Gastrocnemius medialis (tissue), 4 donors: ENCODE measurements at regions not wholly inside any gene's neighbourhood (a gene's known extent, or its start where the extent isn't known, plus 50 kb on each side); places are given as distances from the start of the nearest gene placed in this dataset.

Source experiments
- ATAC-seq, 2 donors: fragments of 150-250 bp; one replicate each; pipeline ENCODE4 v1.9.1; 2016
- DNase-seq, 2 donors: peaks; one replicate each; pipeline ENCODE4 v3.0.0-alpha.2; 2019
- H3K27ac ChIP-seq, 4 donors: fragments of 200-600 bp; sonication (generic); 1 replicate in 1 of 4; 2 replicates in 3 of 4; pipeline ENCODE4 v1.5.1; 2016 to 2018; ENCODE audit warnings: mild to moderate bottlenecking in 2 of 4, moderate library complexity in 1 of 4
- H3K27me3 ChIP-seq, 3 donors: fragments of 200-600 bp; sonication (generic) in 2 of 3; 1 replicate in 1 of 3; 2 replicates in 2 of 3; pipeline versions ENCODE4 v1.5.1 to v1.6.0; 2016 to 2019; ENCODE audit warnings: mild to moderate bottlenecking in 1 of 3, moderate library complexity in 1 of 3
- H3K36me3 ChIP-seq, 2 donors: fragments of 200-600 bp; sonication (generic) in 1 of 2; one replicate each; pipeline ENCODE4 v1.5.1; 2017 to 2018
- H3K4me1 ChIP-seq, 2 donors: fragments of 200-600 bp; sonication (generic) in 1 of 2; one replicate each; pipeline ENCODE4 v1.5.1; 2016 to 2017; ENCODE audit warnings: mild to moderate bottlenecking in 2 of 2
- H3K4me3 ChIP-seq, 4 donors: fragments of 200-600 bp; sonication (generic) in 3 of 4; 1 replicate in 1 of 4; 2 replicates in 3 of 4; pipeline ENCODE4 v1.5.1; 2016 to 2019; ENCODE audit warnings: mild to moderate bottlenecking in 2 of 4
- H3K9me3 ChIP-seq, 3 donors: fragments of 200-600 bp; sonication (generic) in 2 of 3; 1 replicate in 1 of 3; 2 replicates in 2 of 3; pipeline ENCODE4 v1.5.1; 2016 to 2019
- POLR2A ChIP-seq, 2 donors: fragments of 450-650 bp; IDR thresholded peaks; one replicate each; pipeline ENCODE4 v1.6.1; 2017; ENCODE audit warnings: antibody characterized with exemption in 2 of 2, mild to moderate bottlenecking in 2 of 2, moderate library complexity in 2 of 2
- in situ Hi-C, 4 donors: fragments of 200-750 bp; cut with MboI; loops; one replicate each; pipeline versions ENCODE4 v1.15.0 to v1.8.0; 2017; ENCODE audit warnings: low sequenced_read_pairs in 4 of 4
- intact Hi-C: fragments of 100-400 bp; cut with DNase I; formaldehyde crosslinking; loops from one replicate; pipeline ENCODE4 v1.15.1; 2023; ENCODE audit warnings: low total_unique reads
- TF ChIP-seq, protein P1 (sequence below), 5 experiments: fragments of 450-650 bp in 3 of 5; fragments of 200-600 bp in 2 of 5; sonication (generic) in 2 of 5; IDR thresholded peaks in 4 of 5; conservative IDR thresholded peaks in 1 of 5; 1 replicate in 4 of 5; 2 replicates in 1 of 5; pipeline ENCODE4 v1.5.1; 2016 to 2019; ENCODE audit warnings: antibody characterized with exemption in 5 of 5, mild to moderate bottlenecking in 3 of 5, moderate library complexity in 3 of 5

DNA sequence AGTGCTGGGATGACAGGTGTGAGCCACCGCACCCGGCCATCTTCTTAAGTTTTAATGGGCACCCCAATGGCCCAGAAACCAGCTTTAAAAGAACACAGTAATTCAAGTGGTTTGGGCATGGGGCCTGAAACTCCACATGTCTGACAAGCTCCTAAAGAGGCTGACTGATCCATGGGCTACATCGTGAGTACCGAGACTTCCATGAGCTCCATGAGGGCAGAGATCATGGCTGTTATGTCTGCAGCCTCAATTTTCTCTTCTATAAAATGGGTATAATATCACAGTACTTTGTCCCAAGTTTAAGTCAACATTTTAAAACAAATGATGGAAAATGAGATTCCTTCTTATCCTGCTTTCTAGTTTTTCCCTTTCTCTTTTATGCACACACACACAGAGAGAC, 397.6 kb upstream of the MAF start:
- DNase-seq (no peak), ATAC-seq (no peak)
- TF ChIP-seq POLR2A (IDR thresholded peaks at IDR 0.05): no peak
- TF ChIP-seq, protein P1, sequence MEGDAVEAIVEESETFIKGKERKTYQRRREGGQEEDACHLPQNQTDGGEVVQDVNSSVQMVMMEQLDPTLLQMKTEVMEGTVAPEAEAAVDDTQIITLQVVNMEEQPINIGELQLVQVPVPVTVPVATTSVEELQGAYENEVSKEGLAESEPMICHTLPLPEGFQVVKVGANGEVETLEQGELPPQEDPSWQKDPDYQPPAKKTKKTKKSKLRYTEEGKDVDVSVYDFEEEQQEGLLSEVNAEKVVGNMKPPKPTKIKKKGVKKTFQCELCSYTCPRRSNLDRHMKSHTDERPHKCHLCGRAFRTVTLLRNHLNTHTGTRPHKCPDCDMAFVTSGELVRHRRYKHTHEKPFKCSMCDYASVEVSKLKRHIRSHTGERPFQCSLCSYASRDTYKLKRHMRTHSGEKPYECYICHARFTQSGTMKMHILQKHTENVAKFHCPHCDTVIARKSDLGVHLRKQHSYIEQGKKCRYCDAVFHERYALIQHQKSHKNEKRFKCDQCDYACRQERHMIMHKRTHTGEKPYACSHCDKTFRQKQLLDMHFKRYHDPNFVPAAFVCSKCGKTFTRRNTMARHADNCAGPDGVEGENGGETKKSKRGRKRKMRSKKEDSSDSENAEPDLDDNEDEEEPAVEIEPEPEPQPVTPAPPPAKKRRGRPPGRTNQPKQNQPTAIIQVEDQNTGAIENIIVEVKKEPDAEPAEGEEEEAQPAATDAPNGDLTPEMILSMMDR (IDR thresholded peaks at IDR 0.05 in 4 of 5, conservative IDR thresholded peaks at IDR 0.05 in 1 of 5): no peak
- H3K4me1 ChIP-seq: no peaks in the 10 kb centered on the region
- H3K27ac ChIP-seq: no peak overlapping the region
- no peak overlapping the region for H3K4me3 ChIP-seq
- no peaks in the 10 kb centered on the region for H3K36me3 ChIP-seq
- no peaks in the 10 kb centered on the region for H3K27me3 ChIP-seq
- no peaks in the 10 kb centered on the region for H3K9me3 ChIP-seq
- intact Hi-C loops: no loop called here
- in situ Hi-C loops: no loop called here

- Histone ChIP-seq H3K36me3 (no peaks in the 10 kb centered on the region), H3K27me3 (no peaks in the 10 kb centered on the region), H3K27ac (no peak overlapping the region), H3K4me1 (no peaks in the 10 kb centered on the region), H3K4me3 (no peak overlapping the region), H3K9me3 (no peaks in the 10 kb centered on the region)
- TF ChIP-seq POLR2A (IDR thresholded peaks at IDR 0.05): no peak
- TF ChIP-seq, protein P1 (IDR thresholded peaks at IDR 0.05 in 4 of 5, conservative IDR thresholded peaks at IDR 0.05 in 1 of 5): peak in 1 of 5 experiments; percentile 36
- ATAC-seq (no peak), DNase-seq (no peak)
- in situ Hi-C loops (no loop called here), intact Hi-C loops (no loop called here)
These were observed 396.7 kb upstream of the MAF start for GRCh38 chr16:79997257-79997656.

GRCh38 chr16:79996321-79996720, 395.8 kb upstream of the MAF start:
- Histone ChIP-seq H3K27ac (no peak overlapping the region), H3K27me3 (no peaks in the 10 kb centered on the region)
- in situ Hi-C loops: no loop called here

GRCh38 chr16:79995315-79995714, 394.8 kb upstream of the MAF start:
- no peak for DNase-seq
- in situ Hi-C loops: no loop called here

More at GRCh38 chr16:79996321-79996720, 395.8 kb upstream of the MAF start:
- no peaks in the 10 kb centered on the region for H3K9me3 ChIP-seq
- intact Hi-C loops: no loop called here
- DNase-seq (no peak), ATAC-seq (no peak)
- H3K4me3 ChIP-seq: no peak overlapping the region
- no peaks in the 10 kb centered on the region for H3K4me1 ChIP-seq
- no peaks in the 10 kb centered on the region for H3K36me3 ChIP-seq
- TF ChIP-seq POLR2A (IDR thresholded peaks at IDR 0.05): no peak
- TF ChIP-seq, protein P1 (IDR thresholded peaks at IDR 0.05 in 4 of 5, conservative IDR thresholded peaks at IDR 0.05 in 1 of 5): no peak

More at GRCh38 chr16:79995315-79995714, 394.8 kb upstream of the MAF start:
- TF ChIP-seq, protein P1 (IDR thresholded peaks at IDR 0.05 in 4 of 5, conservative IDR thresholded peaks at IDR 0.05 in 1 of 5): no peak
- TF ChIP-seq POLR2A (IDR thresholded peaks at IDR 0.05): no peak
- Histone ChIP-seq H3K27me3 (no peaks in the 10 kb centered on the region), H3K4me3 (no peak overlapping the region), H3K36me3 (no peaks in the 10 kb centered on the region), H3K27ac (no peak overlapping the region), H3K9me3 (no peaks in the 10 kb centered on the region), H3K4me1 (no peaks in the 10 kb centered on the region)
- intact Hi-C loops: no loop called here
- ATAC-seq: no peak
